ENCODE measurements at regions not wholly inside any gene's neighbourhood (a gene's known extent, or its start where the extent isn't known, plus 50 kb on each side); places are given as distances from the start of the nearest gene placed in this dataset.

DNA sequence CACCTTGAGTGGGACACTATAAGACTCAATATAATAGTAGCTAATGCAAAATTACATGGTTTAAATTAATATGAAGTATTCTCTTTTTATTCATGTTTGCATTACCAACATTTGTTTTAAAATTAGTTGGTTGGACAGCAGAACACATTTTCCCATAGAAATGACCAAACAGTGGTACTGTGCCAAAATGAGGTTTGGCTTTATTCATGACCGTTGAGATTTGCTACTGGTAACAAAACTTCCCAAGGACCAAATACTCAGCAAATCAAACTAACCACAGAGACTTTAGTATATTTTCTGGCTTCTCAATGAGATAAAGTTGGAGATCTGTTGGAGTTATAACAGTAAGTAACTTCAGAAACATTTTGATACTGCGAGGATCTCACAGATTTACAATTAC is 637.8 kb upstream of the MEF2C start:
- H3K79me2 ChIP-seq (ENCODE audit: insufficient read depth, low read length), result no peaks in the 10 kb centered on the region
- no peak overlapping the region for H3K4me3 ChIP-seq (ENCODE audit: insufficient read depth, low read length, poor library complexity, severe bottlenecking)
- H3K9ac ChIP-seq (ENCODE audit: low read length), result no peak overlapping the region
- TF ChIP-seq, protein P1, sequence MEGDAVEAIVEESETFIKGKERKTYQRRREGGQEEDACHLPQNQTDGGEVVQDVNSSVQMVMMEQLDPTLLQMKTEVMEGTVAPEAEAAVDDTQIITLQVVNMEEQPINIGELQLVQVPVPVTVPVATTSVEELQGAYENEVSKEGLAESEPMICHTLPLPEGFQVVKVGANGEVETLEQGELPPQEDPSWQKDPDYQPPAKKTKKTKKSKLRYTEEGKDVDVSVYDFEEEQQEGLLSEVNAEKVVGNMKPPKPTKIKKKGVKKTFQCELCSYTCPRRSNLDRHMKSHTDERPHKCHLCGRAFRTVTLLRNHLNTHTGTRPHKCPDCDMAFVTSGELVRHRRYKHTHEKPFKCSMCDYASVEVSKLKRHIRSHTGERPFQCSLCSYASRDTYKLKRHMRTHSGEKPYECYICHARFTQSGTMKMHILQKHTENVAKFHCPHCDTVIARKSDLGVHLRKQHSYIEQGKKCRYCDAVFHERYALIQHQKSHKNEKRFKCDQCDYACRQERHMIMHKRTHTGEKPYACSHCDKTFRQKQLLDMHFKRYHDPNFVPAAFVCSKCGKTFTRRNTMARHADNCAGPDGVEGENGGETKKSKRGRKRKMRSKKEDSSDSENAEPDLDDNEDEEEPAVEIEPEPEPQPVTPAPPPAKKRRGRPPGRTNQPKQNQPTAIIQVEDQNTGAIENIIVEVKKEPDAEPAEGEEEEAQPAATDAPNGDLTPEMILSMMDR (IDR thresholded peaks at IDR 0.05; ENCODE audit: insufficient read depth, low read length, poor library complexity, severe bottlenecking), result no peak
- TF ChIP-seq EZH2phosphoT487 (conservative IDR thresholded peaks at IDR 0.05; ENCODE audit: low read length), result no peak
- H3K9me2 ChIP-seq (replicated peaks; ENCODE audit: insufficient read depth, low read length), result no peaks in the 10 kb centered on the region
- no peak overlapping the region for H3K27ac ChIP-seq (ENCODE audit: low read depth, low read length)
- peaks cover 3% of the 10 kb centered on the region; the same call in 1 of the 2 replicates for H3K9me3 ChIP-seq (ENCODE audit: insufficient read depth, low read length)
- no peaks in the 10 kb centered on the region for H4K20me1 ChIP-seq (ENCODE audit: low read depth, low read length)
- no peak overlapping the region for H2AFZ ChIP-seq (ENCODE audit: low read depth, low read length, severe bottlenecking)
- no peaks in the 10 kb centered on the region for H3K27me3 ChIP-seq (ENCODE audit: low read length)
- no peaks in the 10 kb centered on the region for H3K36me3 ChIP-seq (ENCODE audit: low read length)
- H3K4me2 ChIP-seq (ENCODE audit: low read depth, low read length, poor library complexity, severe bottlenecking), result no peak overlapping the region
- no peaks in the 10 kb centered on the region for H3F3A ChIP-seq (ENCODE audit: insufficient read depth)

DNA sequence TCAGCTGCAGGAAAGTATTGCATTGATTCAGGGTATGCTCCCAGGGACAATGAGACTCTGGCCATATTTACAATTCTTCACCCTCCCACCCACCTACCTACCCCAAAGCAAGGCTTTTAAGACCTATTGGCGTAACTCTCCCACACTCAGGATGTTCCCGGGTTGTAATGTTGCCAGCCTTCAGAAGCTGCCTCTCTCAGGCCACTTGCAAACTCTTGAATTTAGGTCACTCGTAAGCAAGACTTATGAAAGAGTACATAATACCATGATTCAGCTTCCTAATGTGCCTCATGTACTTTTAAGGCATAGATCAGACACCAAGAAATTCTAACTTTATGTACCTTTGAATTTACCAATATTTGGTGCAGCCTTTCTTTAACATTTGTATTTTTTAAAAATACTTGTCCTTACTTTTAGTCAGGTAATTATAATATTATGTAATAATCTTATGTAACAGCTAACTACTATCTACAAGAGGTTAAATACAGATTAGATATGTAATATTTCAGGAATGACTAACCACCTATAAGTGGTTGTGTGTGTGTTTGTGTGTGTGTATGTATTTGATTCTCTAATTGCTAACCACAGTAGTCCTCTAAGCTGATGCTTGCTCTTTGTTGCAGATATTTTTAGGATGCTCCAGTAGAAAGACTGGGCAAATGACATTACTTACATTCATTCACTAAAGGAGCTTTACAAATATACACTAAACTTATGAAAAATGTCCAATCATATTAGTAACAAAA is 630.5 kb upstream of the MEF2C start:
- no peak overlapping the region for H3K9ac ChIP-seq (ENCODE audit: low read length)

DNA sequence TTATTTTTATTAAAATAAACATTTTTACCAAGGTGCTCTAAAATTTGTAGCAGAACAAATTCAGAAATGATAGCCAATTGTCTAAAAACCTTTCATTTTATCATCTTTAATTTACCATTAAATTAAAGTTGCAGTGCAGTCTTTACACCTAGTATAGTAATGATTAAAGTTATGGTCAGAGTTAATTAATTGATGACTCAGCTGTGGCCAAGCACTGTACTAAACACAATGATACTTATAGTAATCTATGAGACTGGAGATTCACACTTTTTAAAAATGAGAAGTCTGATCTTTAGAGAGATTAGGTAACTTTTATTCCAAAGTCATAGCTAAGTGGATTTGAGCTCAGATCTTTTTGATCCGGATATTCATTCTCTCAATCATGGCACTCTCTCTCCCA is 621.1 kb upstream of the MEF2C start:
- no peaks in the 10 kb centered on the region for H3K9me3 ChIP-seq (ENCODE audit: insufficient read depth, low read length)
- no peak overlapping the region for H3K4me2 ChIP-seq (ENCODE audit: low read depth, low read length, poor library complexity, severe bottlenecking)
- no peak overlapping the region for H2AFZ ChIP-seq (ENCODE audit: low read depth, low read length, severe bottlenecking)

More for the DNA sequence above, 630.5 kb upstream of the MEF2C start:
- Histone ChIP-seq H3K27me3 (ENCODE audit: low read length) (no peaks in the 10 kb centered on the region), H3K79me2 (ENCODE audit: insufficient read depth, low read length) (no peaks in the 10 kb centered on the region), H3K36me3 (ENCODE audit: low read length) (no peaks in the 10 kb centered on the region), H2AFZ (ENCODE audit: low read depth, low read length, severe bottlenecking) (no peak overlapping the region), H3F3A (ENCODE audit: insufficient read depth) (no peaks in the 10 kb centered on the region), H3K9me3 (ENCODE audit: insufficient read depth, low read length) (no peaks in the 10 kb centered on the region), H3K27ac (ENCODE audit: low read depth, low read length) (no peak overlapping the region), H4K20me1 (ENCODE audit: low read depth, low read length) (no peaks in the 10 kb centered on the region), H3K4me2 (ENCODE audit: low read depth, low read length, poor library complexity, severe bottlenecking) (no peak overlapping the region), H3K9me2 (replicated peaks; ENCODE audit: insufficient read depth, low read length) (no peaks in the 10 kb centered on the region), H3K4me3 (ENCODE audit: insufficient read depth, low read length, poor library complexity, severe bottlenecking) (no peak overlapping the region)
- TF ChIP-seq EZH2phosphoT487 (conservative IDR thresholded peaks at IDR 0.05; ENCODE audit: low read length), result no peak
- TF ChIP-seq, protein P1 (IDR thresholded peaks at IDR 0.05; ENCODE audit: insufficient read depth, low read length, poor library complexity, severe bottlenecking), result no peak

More for the DNA sequence above, 621.1 kb upstream of the MEF2C start:
- no peaks in the 10 kb centered on the region for H4K20me1 ChIP-seq (ENCODE audit: low read depth, low read length)
- H3K79me2 ChIP-seq (ENCODE audit: insufficient read depth, low read length), result no peaks in the 10 kb centered on the region
- no peaks in the 10 kb centered on the region for H3F3A ChIP-seq (ENCODE audit: insufficient read depth)
- H3K4me3 ChIP-seq (ENCODE audit: insufficient read depth, low read length, poor library complexity, severe bottlenecking), result no peak overlapping the region
- H3K27ac ChIP-seq (ENCODE audit: low read depth, low read length), result no peak overlapping the region
- TF ChIP-seq, protein P1 (IDR thresholded peaks at IDR 0.05; ENCODE audit: insufficient read depth, low read length, poor library complexity, severe bottlenecking), result no peak
- TF ChIP-seq EZH2phosphoT487 (conservative IDR thresholded peaks at IDR 0.05; ENCODE audit: low read length), result no peak
- no peak overlapping the region for H3K9ac ChIP-seq (ENCODE audit: low read length)
- no peaks in the 10 kb centered on the region for H3K27me3 ChIP-seq (ENCODE audit: low read length)
- no peaks in the 10 kb centered on the region; the same call in 1 of the 2 replicates for H3K9me2 ChIP-seq (replicated peaks; ENCODE audit: insufficient read depth, low read length)
- no peaks in the 10 kb centered on the region for H3K36me3 ChIP-seq (ENCODE audit: low read length)

Measured in SU-DHL-6 (cell line).